RCC 7860 (cell line): ENCODE measurements at regions not wholly inside any gene's neighbourhood (a gene's known extent, or its start where the extent isn't known, plus 50 kb on each side); places are given as distances from the start of the nearest gene placed in this dataset.

Source experiments
- DNase-seq: peaks from one replicate; pipeline ENCODE4 v3.0.0-alpha.2; 2015; ENCODE audit warnings: low spot score
- FAIRE-seq: peaks from 2 replicates; lab custom pipeline; 2012; peaks lifted over from hg19 to GRCh38; lab: Jason Lieb, UNC

DNA sequence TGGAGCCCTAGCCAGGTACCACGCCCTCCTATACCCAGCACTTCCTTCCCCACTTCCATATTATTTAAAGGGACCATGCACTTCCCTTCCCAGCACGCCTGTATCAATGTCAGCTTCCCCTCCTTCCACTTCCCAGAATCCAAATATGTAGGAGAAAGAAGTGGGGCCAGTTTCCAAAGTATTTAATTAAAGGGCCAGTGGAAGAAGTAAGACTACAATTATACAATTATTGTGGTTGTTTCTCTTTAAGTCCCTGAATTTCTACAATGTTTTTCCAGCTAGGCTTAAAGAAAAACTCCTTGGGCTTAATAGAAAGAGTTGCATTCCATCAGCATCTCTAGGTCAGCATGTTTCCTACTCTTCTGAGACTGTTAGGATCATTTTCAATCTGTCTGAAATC is 515.8 kb downstream of the PREX1 start:
- no peak for DNase-seq
- no peak for FAIRE-seq

DNA sequence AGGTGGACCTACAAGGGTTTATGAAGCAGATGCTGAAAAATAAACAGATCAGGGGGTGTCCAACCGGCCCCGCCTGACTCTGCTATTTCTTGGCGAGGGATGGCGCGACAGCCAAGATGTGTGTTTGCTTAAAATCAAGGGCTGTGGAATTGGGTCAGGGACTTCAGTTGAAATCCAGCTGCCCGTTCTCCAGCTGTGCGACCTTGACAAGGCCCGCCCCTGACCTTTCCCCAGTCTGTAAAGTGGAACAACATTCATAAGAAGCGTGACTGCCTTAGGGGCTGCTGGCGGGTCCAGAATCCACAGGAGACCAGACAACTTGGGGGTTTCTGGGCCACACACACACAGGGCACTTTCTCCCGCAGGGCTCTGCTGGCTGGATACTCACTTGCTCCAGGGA is 517.5 kb downstream of the PREX1 start:
- FAIRE-seq: no peak
- no peak for DNase-seq

- DNase-seq: no peak
Measured at GRCh38 chr20:48309293-48309692, 518.5 kb downstream of the PREX1 start.

GRCh38 chr20:48308882-48309281 is 518.9 kb downstream of the PREX1 start:
- FAIRE-seq (no peak), DNase-seq (no peak)

More at GRCh38 chr20:48309293-48309692, 518.5 kb downstream of the PREX1 start:
- no peak for FAIRE-seq

- FAIRE-seq (no peak), DNase-seq (no peak)
Measured at GRCh38 chr20:48308232-48308781, 519.5 kb downstream of the PREX1 start.

GRCh38 chr20:48307277-48307676 is 520.5 kb downstream of the PREX1 start:
- no peak for DNase-seq
- no peak for FAIRE-seq

- FAIRE-seq: no peak
- DNase-seq: no peak
Measured at GRCh38 chr20:48302844-48303542, 517.7 kb upstream of the SULF2 start.

DNA sequence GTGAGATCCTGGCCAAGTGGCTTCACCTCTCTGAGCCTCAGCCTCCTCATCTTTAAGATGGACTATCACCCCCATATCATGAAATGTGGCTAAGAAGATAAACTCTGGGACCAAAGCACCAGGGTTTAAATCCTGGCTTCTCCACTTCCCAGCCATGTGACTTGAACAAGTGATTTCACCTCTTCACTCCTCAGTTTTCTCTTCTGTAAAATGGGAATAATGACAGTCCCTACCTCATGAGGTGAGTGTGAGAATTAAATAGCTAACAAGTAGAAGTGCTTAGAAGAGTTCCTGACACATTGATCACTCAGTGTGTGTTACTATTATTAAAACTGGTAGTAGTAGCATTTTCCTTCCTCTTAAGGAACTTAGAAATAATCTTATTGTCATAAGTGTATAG is 516.9 kb upstream of the SULF2 start:
- FAIRE-seq: no peak

DNA sequence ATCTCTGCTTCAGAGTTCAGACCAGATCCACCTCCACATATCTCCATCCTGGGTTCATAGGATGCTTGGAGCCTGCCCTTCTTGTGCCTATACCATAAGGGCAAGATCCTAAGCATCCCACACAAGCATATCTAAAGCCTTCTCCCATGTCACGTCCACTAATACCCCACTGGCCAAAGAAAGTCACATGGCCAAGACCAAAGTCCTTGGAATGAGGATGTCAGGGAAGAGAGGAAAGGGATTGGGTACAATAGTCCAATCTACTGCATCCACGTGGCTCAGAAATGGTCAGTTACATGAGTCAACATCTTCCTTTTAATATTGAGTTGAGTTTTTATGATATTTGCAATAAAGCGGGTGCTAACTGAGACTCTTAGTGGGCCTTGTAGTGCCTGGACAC is 515.9 kb upstream of the SULF2 start:
- no peak for FAIRE-seq
- no peak for DNase-seq

More for the DNA sequence above, 516.9 kb upstream of the SULF2 start:
- DNase-seq: no peak

DNA sequence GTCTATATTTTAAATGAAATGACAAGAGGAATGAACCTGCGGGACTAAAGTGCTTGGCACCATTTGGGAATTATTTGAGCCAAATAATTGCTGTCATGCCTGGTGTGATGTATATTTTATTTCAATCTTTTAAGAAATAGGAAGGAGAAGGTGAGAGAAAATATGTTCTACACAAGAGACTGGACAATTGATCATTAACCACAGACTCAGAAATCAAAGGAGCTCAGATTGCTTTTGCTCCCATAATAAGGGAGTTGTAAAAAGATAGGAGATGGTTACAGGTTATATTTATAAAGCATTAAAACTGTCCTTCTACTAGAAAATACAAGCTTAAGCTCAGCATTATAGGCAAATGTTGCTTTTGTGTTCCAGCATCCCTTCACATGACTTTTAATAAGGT is 515.2 kb upstream of the SULF2 start:
- no peak for FAIRE-seq

GRCh38 chr20:48298851-48299484 is 513.7 kb upstream of the SULF2 start:
- DNase-seq: peak; percentile 87
- FAIRE-seq: peak; percentile 61

More for the DNA sequence above, 515.2 kb upstream of the SULF2 start:
- DNase-seq: no peak

DNA sequence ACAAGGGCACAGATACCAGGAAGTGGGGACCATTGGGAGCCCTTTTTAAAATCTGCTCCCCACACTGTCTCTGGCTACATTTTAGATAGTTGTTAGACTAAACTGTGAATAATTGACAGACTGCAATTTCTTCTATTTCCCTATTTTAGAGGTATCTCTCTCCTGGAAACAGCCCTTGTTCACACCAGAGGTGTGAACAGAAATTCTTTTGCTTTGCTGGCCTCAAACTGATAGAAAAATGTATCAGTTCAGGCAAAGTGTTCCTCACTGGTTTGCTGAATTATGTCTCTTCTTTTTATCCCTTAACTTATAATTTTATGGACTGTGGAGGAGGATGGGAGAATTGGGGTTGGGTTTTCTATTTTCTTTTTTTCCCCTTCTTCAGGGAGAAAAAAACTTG is 513.2 kb upstream of the SULF2 start:
- DNase-seq (no peak), FAIRE-seq (no peak)

DNA sequence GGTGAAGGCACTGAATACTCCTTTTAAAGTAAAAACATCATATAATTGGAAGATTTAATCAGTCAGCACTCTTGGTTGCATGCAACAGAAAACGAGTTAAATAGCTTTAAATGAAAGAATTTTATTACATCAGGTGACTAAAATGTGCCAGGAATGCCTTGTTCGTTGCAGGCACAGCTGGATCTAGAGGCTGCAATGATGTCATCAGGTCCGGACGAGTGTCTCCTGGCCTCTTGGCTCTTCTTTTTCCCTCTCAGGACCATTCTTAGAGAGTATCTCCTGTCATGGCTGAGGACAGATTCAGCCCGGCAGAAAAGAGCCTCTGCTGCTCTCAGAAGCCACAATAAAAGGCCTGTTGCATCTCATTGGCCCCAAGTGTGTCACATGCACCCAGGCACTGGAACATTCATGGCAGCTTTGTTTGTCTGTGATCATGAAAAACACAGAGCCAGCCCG is 510.7 kb upstream of the SULF2 start:
- DNase-seq (peak; percentile 72), FAIRE-seq (no peak)

DNA sequence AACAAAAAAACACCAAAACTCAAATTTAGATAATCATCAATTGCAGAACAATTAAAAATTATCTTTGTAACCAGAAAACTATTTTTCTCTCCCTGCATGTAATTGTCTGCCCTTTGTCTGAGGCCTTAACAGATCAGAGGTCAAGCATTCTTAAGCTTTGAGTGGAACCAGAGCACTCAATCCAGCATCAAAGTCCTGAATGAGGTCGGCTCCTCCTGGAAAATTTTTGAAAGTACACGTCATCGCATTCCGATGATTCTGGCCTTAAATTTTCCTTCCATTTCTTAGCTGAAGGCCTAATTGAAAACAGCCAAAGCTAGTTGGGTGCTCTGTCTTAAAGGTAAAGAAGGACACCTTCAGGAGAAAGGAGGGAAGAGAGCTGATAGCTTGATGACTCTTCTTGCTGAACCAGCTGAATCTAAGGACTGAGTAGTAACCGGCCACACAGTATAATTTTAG is 510.2 kb upstream of the SULF2 start:
- FAIRE-seq: peak; percentile 97

GRCh38 chr20:48294942-48295341 is 509.7 kb upstream of the SULF2 start:
- DNase-seq (no peak), FAIRE-seq (no peak)

More for the DNA sequence above, 510.2 kb upstream of the SULF2 start:
- DNase-seq: peak; percentile 98

- peak; percentile 65 for DNase-seq
Measured at GRCh38 chr20:48294196-48294595, 508.9 kb upstream of the SULF2 start.

DNA sequence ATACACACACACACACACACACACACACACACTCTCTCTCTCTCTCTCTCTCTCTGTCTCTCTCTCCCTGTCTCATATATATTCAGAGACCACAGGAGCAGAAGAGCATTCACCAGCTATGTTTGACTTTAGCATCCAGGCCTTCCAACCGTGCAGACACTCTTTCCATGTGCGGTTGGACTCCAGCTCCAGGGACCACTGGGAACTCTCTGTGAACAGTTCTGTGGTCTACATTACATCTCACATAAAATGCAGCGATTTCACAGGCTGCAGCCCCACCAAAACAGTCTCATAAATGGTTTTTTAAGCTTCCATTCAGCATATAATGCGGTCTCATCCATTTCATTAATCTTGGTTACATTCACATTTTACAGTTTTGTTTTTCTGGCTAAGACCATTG is 508.4 kb upstream of the SULF2 start:
- DNase-seq: no peak
- no peak for FAIRE-seq

More at GRCh38 chr20:48294196-48294595, 508.9 kb upstream of the SULF2 start:
- FAIRE-seq: peak; percentile 79

GRCh38 chr20:48292806-48293205 is 507.5 kb upstream of the SULF2 start:
- FAIRE-seq (no peak), DNase-seq (no peak)

DNA sequence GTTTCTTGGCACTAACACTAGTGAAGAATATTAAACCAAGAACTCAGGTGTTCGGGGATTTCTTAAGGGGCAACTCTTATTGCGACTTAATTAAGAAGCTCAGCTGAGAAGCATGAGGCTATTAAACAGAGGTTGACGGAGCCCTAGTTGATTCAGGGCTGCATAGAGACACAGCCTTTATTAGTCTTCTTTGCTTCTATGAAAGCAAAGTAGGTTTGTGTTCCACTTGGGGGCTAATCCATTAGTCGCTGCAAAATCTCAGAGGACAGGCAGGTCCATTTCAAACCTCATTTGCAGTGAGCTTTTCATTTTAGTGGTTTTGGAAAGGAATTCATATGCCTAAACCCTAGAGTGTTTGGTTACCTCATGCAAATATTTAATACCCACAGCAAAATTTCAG is 506.6 kb upstream of the SULF2 start:
- FAIRE-seq: no peak
- DNase-seq: no peak

DNA sequence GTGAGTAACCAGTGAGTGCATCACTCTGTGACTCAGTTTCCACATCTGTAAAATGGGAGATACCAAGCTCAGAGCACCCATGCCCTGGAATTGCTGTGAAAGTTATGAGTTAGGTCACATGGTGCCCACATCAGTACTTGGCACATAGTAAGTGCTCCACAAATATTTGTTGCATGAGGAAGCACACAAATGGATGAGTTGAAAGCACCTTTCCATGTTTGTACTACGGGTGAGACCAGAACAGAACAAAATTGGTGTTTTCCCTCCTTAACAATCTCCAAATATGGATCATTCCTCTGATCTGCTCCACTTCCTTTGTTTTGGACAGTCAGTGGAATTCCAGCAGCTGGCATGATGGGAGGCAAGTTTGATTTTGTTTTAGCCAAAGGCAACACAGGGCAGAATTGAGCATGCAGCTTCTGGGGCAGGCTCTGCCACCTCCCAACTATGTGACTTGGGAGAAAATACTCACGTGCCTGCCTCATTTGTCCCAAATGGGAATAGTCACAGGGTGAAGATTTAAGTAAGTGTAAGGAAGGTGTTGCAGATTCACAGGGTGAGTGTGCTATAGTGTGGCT is 503.7 kb upstream of the SULF2 start:
- DNase-seq (no peak), FAIRE-seq (no peak)

GRCh38 chr20:48287552-48288170 is 502.4 kb upstream of the SULF2 start:
- DNase-seq (no peak), FAIRE-seq (no peak)
